ENCODE measurements at regions not wholly inside any gene's neighbourhood (a gene's known extent, or its start where the extent isn't known, plus 50 kb on each side); places are given as distances from the start of the nearest gene placed in this dataset.

DNA sequence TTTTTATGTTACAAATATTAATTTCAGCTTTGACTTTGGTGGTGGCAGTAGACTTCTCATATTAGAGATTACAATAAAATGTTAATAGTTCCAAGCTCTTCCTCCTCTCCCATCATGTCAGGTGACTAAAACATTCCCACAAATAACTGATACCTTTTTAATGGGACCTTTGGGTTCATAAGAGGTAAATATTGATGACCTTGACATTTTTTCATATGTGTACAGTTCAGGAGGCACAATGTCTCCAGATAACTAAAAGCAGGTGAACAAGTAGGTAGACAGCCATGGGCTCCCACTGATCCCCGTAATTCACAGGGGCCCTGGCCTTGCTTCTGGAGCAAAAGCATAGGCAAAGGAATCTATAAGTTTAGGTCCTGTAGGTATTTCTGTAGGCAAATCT lies 317.7 kb downstream of the SOX4 start:
- TF ChIP-seq, protein P1, sequence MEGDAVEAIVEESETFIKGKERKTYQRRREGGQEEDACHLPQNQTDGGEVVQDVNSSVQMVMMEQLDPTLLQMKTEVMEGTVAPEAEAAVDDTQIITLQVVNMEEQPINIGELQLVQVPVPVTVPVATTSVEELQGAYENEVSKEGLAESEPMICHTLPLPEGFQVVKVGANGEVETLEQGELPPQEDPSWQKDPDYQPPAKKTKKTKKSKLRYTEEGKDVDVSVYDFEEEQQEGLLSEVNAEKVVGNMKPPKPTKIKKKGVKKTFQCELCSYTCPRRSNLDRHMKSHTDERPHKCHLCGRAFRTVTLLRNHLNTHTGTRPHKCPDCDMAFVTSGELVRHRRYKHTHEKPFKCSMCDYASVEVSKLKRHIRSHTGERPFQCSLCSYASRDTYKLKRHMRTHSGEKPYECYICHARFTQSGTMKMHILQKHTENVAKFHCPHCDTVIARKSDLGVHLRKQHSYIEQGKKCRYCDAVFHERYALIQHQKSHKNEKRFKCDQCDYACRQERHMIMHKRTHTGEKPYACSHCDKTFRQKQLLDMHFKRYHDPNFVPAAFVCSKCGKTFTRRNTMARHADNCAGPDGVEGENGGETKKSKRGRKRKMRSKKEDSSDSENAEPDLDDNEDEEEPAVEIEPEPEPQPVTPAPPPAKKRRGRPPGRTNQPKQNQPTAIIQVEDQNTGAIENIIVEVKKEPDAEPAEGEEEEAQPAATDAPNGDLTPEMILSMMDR (IDR thresholded peaks at IDR 0.05; ENCODE audit: low read depth, low read length, poor library complexity, severe bottlenecking), result no peak
- TF ChIP-seq EZH2phosphoT487 (IDR thresholded peaks at IDR 0.05; ENCODE audit: borderline replicate concordance, low read length), result no peak

Data from DOHH2 (cell line).